GM12878 (cell line): ENCODE measurements at regions not wholly inside any gene's neighbourhood (a gene's known extent, or its start where the extent isn't known, plus 50 kb on each side); places are given as distances from the start of the nearest gene placed in this dataset.

Experiments
- ATAC-seq: fragments of 200-7000 bp; cut with Tn5 transposase; 3 replicates; pipeline ENCODE4 v1.9.1; 2020; ENCODE audit warnings: mild to moderate bottlenecking, moderate library complexity
- BruUV-seq: library from RNA; stranded (reverse); fragments of 400-500 nt; replicated peaks from 2 replicates; lab custom pipeline; 2021; lab: Mats Ljungman, UMichigan
- CTCF ChIA-PET: fragments of 300-600 bp; sonication (Branson Sonifier 250); formaldehyde crosslinking; extraction: SDS; loops from one replicate; lab custom pipeline; 2021; ENCODE audit warnings: inconsistent platforms; lab: Yijun Ruan, JAX
- POLR2A ChIA-PET: fragments of 350-600 bp; formaldehyde crosslinking; extraction: SDS; loops from one replicate; lab custom pipeline; 2021; ENCODE audit warnings: inconsistent platforms; lab: Charles Lee
- RAD21 ChIA-PET: fragments of 300-600 bp; sonication (Branson Sonifier 250); formaldehyde crosslinking; loops from one replicate; lab custom pipeline; 2023; ENCODE audit warnings: antibody characterized with exemption; ENCODE audit not compliant: unreplicated experiment; lab: Charles Lee
- SMC1A ChIA-PET: fragments of 300-600 bp; sonication (Branson Sonifier 250); formaldehyde crosslinking; loops from one replicate; lab custom pipeline; 2023; ENCODE audit not compliant: unreplicated experiment, uncharacterized antibody; lab: Charles Lee
- DNase-seq: peaks from one replicate; pipeline ENCODE4 v3.0.0-alpha.2; 2011; ENCODE audit warnings: low read depth, low spot score
- FAIRE-seq: peaks from 3 replicates; lab custom pipeline; 2011; peaks lifted over from hg19 to GRCh38; lab: Jason Lieb, UNC
- H2AFZ ChIP-seq: 2 replicates; pipeline ENCODE4 v1.6.0; 2011; ENCODE audit warnings: low read depth, low read length, control low read depth; ENCODE audit not compliant: control insufficient read depth
- H3K27ac ChIP-seq: 2 replicates; pipeline ENCODE4 v1.5.1; 2011; ENCODE audit warnings: control low read depth; ENCODE audit not compliant: control insufficient read depth, insufficient read depth
- H3K27me3 ChIP-seq, 2 experiments: replicated peaks in 1 of 2; 2 replicates each; pipeline versions ENCODE4 v1.6.0 to v1.6.1; 2011; ENCODE audit warnings: low read length in 1 of 2; ENCODE audit not compliant: control insufficient read depth in 2 of 2, insufficient read depth in 2 of 2
- H3K36me3 ChIP-seq, 2 experiments: 2 replicates each; pipeline ENCODE4 v1.5.1; 2011; ENCODE audit warnings: low read length in 1 of 2; ENCODE audit not compliant: control insufficient read depth in 2 of 2, insufficient read depth in 2 of 2
- H3K4me1 ChIP-seq: 2 replicates; pipeline ENCODE4 v1.6.1; 2011; ENCODE audit warnings: mild to moderate bottlenecking, low read length, moderate library complexity, mixed read lengths; ENCODE audit not compliant: control insufficient read depth, insufficient read depth
- H3K4me2 ChIP-seq: 2 replicates; pipeline ENCODE4 v1.6.0; 2011; ENCODE audit warnings: control low read depth; ENCODE audit not compliant: control insufficient read depth, insufficient read depth
- H3K4me3 ChIP-seq: fragments of 200-600 bp; sonication (generic); 2 replicates; pipeline ENCODE4 v1.5.1; 2016
- H3K79me2 ChIP-seq: 2 replicates; pipeline ENCODE4 v1.6.0; 2011; ENCODE audit warnings: low read length; ENCODE audit not compliant: control insufficient read depth, insufficient read depth
- H3K9ac ChIP-seq: 2 replicates; pipeline ENCODE4 v1.8.0; 2011; ENCODE audit warnings: low read length, control low read depth, mixed read lengths; ENCODE audit not compliant: control insufficient read depth, insufficient read depth
- H3K9me3 ChIP-seq: replicated peaks from 3 replicates; pipeline ENCODE4 v1.5.1; 2011; ENCODE audit warnings: mild to moderate bottlenecking, low read length; ENCODE audit not compliant: control insufficient read depth, insufficient read depth
- H4K20me1 ChIP-seq: 2 replicates; pipeline ENCODE4 v1.6.0; 2011; ENCODE audit not compliant: control insufficient read depth, insufficient read depth
- ATF7 ChIP-seq: fragments of 450-650 bp; IDR thresholded peaks from 2 replicates; pipeline ENCODE4 v1.6.1; 2016; ENCODE audit warnings: low read depth, mild to moderate bottlenecking
- BRCA1 ChIP-seq: IDR thresholded peaks from 2 replicates; pipeline ENCODE4 v1.6.1; 2011; ENCODE audit warnings: low read depth, low read length, improper control_type of control experiment
- CBX3 ChIP-seq: fragments of 200-600 bp; sonication (generic); IDR thresholded peaks from 2 replicates; pipeline ENCODE4 v1.6.1; 2016; ENCODE audit warnings: low read depth, borderline replicate concordance
- EZH2 ChIP-seq: IDR thresholded peaks from 2 replicates; pipeline ENCODE4 v1.6.1; 2012; ENCODE audit warnings: low read depth, mild to moderate bottlenecking, control low read depth, inconsistent platforms, low read length, borderline replicate concordance; ENCODE audit not compliant: control insufficient read depth
- FOXK2 ChIP-seq: fragments of 450-650 bp; IDR thresholded peaks from 2 replicates; pipeline ENCODE4 v1.6.1; 2017; ENCODE audit warnings: mild to moderate bottlenecking, moderate library complexity
- NFYA ChIP-seq: IDR thresholded peaks from 2 replicates; pipeline ENCODE4 v1.6.1; 2011; ENCODE audit warnings: low read depth, mild to moderate bottlenecking, low read length, improper control_type of control experiment, borderline replicate concordance
- NRF1 ChIP-seq: conservative IDR thresholded peaks from 2 replicates; pipeline ENCODE4 v1.6.1; 2011; ENCODE audit warnings: mild to moderate bottlenecking, low read depth, low read length, improper control_type of control experiment
- SREBF1 ChIP-seq: IDR thresholded peaks from 2 replicates; pipeline ENCODE4 v1.6.1; 2012; ENCODE audit warnings: mild to moderate bottlenecking, low read length
- TCF12 ChIP-seq: IDR thresholded peaks from 2 replicates; pipeline ENCODE4 v1.6.1; 2011; ENCODE audit warnings: low read depth, mild to moderate bottlenecking, low read length
- WGBS: methylation state at CpG from one replicate; pipeline ENCODE4 v1.1.6; 2016; ENCODE audit warnings: low lambda C conversion rate; ENCODE audit not compliant: insufficient replicate concordance, insufficient coverage; ENCODE audit errors: missing lambda C conversion rate; 5-methylcytosine and 5-hydroxymethylcytosine counted together
- in situ Hi-C: fragments of 300-500 bp; cut with MboI; formaldehyde crosslinking; loops from 9 replicates; pipeline ENCODE4 v1.14.3; 2018; ENCODE audit warnings: mixed read lengths
- intact Hi-C: fragments of 100-400 bp; cut with micrococcal nuclease; formaldehyde crosslinking; loops from one replicate; pipeline ENCODE4 v1.14.2; 2022; ENCODE audit not compliant: unreplicated experiment
- TF ChIP-seq, protein P1 (sequence below): fragments of 450-650 bp; IDR thresholded peaks from 2 replicates; pipeline ENCODE4 v1.6.1; 2017; ENCODE audit warnings: borderline replicate concordance

DNA sequence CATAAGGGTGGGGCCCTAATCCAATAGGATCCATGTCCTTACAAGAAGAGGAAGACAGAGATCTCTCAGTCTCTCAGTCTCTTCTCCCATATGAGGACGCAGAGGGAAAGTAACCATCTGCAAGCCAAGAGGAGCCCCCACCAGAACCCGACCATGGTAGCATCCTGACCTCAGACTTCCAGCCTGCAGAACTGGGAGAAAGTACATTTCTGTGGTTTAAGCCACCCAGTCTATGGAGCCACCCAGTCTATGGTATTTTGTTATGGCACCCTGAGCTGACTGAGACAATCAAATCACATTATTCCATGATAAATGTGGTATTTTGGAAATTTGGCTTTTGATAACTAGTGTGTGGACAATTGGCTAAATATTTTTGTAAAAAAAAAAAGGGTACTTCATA, 101.5 kb upstream of the TMC3 start:
- Histone ChIP-seq H2AFZ (no peak overlapping the region), H3K4me1 (no peaks in the 10 kb centered on the region), H3K27ac (no peak overlapping the region)
- 20% methylated on average over 2 of the region's 2 CpGs for WGBS
- BruUV-seq: no TSS peak
- in situ Hi-C loops: loop anchor here (5.0 kb wide), 1 partner anchor 462 kb away; no protein-coding TSS in a partner anchor
- RAD21 ChIA-PET: no interaction called here
- TF ChIP-seq BRCA1 (no peak), EZH2 (no peak)
- TF ChIP-seq, all 136 proteins: peak for 0
- intact Hi-C loops: loop anchor here (10.0 kb wide), 1 partner anchor 201 kb away; no protein-coding TSS in a partner anchor
- Histone ChIP-seq H3K36me3 (no peaks in the 10 kb centered on the region), H3K27me3 (no peaks in the 10 kb centered on the region), H4K20me1 (no peaks in the 10 kb centered on the region), H3K9me3 (no peaks in the 10 kb centered on the region), H3K9ac (no peak overlapping the region), H3K79me2 (no peaks in the 10 kb centered on the region), H3K4me3 (no peak overlapping the region), H3K4me2 (no peak overlapping the region)
- ATAC-seq (no peak), FAIRE-seq (no peak), DNase-seq (no peak)
- POLR2A ChIA-PET: no interaction called here
- SMC1A ChIA-PET: no interaction called here
- CTCF ChIA-PET: no interaction called here

- TF ChIP-seq, protein P1, sequence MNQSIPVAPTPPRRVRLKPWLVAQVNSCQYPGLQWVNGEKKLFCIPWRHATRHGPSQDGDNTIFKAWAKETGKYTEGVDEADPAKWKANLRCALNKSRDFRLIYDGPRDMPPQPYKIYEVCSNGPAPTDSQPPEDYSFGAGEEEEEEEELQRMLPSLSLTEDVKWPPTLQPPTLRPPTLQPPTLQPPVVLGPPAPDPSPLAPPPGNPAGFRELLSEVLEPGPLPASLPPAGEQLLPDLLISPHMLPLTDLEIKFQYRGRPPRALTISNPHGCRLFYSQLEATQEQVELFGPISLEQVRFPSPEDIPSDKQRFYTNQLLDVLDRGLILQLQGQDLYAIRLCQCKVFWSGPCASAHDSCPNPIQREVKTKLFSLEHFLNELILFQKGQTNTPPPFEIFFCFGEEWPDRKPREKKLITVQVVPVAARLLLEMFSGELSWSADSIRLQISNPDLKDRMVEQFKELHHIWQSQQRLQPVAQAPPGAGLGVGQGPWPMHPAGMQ: no peak
- TF ChIP-seq ATF7 (no peak), NRF1 (no peak), TCF12 (no peak), SREBF1 (no peak), CBX3 (no peak), NFYA (no peak), FOXK2 (no peak)
- ATAC-seq (no peak), DNase-seq (no peak), FAIRE-seq (no peak)
- BruUV-seq: no TSS peak
- ChIA-PET SMC1A (no interaction called here), RAD21 (no interaction called here), POLR2A (no interaction called here), CTCF (interaction anchor here (0.6 kb wide), 1 partner anchor 15 kb away, joined by 3 read pairs; no protein-coding TSS in a partner anchor)
- H3K27me3 ChIP-seq: no peaks in the 10 kb centered on the region; a peak in 1 of 4 replicates
- in situ Hi-C loops: no loop called here
- intact Hi-C loops: loop anchor here (10.0 kb wide), 1 partner anchor 199 kb away; no protein-coding TSS in a partner anchor
- H4K20me1 ChIP-seq: no peaks in the 10 kb centered on the region
- no peak overlapping the region for H3K4me2 ChIP-seq
- 60% methylated on average over 5 of the region's 5 CpGs for WGBS
- H3K27ac ChIP-seq: no peak overlapping the region
- H3K4me3 ChIP-seq: no peak overlapping the region
- H3K36me3 ChIP-seq: no peaks in the 10 kb centered on the region
- no peaks in the 10 kb centered on the region for H3K79me2 ChIP-seq
- H2AFZ ChIP-seq: no peak overlapping the region
- no peaks in the 10 kb centered on the region for H3K9me3 ChIP-seq
- no peak overlapping the region for H3K9ac ChIP-seq
- H3K4me1 ChIP-seq: no peaks in the 10 kb centered on the region
These were observed 99.9 kb upstream of the TMC3 start for GRCh38 chr15:81473946-81474345.
